ENCODE measurements at regions not wholly inside any gene's neighbourhood (a gene's known extent, or its start where the extent isn't known, plus 50 kb on each side); places are given as distances from the start of the nearest gene placed in this dataset.

GRCh38 chr21:10430005-10430404 lies 91.4 kb upstream of the TPTE start:
- TF ChIP-seq EP300 (IDR thresholded peaks at IDR 0.05): no peak
- TF ChIP-seq, protein P1, sequence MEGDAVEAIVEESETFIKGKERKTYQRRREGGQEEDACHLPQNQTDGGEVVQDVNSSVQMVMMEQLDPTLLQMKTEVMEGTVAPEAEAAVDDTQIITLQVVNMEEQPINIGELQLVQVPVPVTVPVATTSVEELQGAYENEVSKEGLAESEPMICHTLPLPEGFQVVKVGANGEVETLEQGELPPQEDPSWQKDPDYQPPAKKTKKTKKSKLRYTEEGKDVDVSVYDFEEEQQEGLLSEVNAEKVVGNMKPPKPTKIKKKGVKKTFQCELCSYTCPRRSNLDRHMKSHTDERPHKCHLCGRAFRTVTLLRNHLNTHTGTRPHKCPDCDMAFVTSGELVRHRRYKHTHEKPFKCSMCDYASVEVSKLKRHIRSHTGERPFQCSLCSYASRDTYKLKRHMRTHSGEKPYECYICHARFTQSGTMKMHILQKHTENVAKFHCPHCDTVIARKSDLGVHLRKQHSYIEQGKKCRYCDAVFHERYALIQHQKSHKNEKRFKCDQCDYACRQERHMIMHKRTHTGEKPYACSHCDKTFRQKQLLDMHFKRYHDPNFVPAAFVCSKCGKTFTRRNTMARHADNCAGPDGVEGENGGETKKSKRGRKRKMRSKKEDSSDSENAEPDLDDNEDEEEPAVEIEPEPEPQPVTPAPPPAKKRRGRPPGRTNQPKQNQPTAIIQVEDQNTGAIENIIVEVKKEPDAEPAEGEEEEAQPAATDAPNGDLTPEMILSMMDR (IDR thresholded peaks at IDR 0.05): no peak
- no peak for TF ChIP-seq POLR2A (IDR thresholded peaks at IDR 0.05; ENCODE audit: low read depth)

All from esophagus muscularis mucosa (tissue), 4 donors.